ENCODE measurements at regions not wholly inside any gene's neighbourhood (a gene's known extent, or its start where the extent isn't known, plus 50 kb on each side); places are given as distances from the start of the nearest gene placed in this dataset.

DNA sequence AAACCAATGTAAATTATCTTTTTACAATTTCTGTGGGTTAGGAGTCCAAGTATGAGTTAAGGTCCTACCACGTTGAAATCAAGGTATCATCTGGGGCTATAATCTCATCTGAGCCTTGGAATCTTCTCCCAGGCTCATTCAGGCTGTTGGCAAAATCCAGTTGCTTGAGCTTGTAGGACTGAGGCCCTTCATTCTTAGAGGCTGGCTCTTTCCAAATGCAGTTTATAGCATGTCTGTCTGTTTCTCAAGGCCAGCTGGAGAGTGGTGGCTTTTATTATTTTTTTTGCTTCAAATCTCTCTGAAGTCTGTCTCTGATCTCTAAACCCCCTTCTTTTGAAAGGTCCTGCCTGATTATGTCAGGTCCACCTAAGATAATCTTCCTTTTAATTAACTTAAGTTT is 177.2 kb upstream of the ASCC3 start:
- no peak overlapping the region for H3K4me3 ChIP-seq (replicated peaks; ENCODE audit: low read depth, low read length)
- H3K36me3 ChIP-seq (ENCODE audit: control insufficient read depth, insufficient read depth, low read length), result no peaks in the 10 kb centered on the region
- no peak for TF ChIP-seq CTCF (IDR thresholded peaks at IDR 0.05; ENCODE audit: insufficient read depth, low read length, poor library complexity, severe bottlenecking)
- no peak for DNase-seq (ENCODE audit: extremely low read depth, insufficient read length)
- H3K27me3 ChIP-seq (replicated peaks; ENCODE audit: control insufficient read depth, insufficient read depth, low read length), result no peaks in the 10 kb centered on the region

DNA sequence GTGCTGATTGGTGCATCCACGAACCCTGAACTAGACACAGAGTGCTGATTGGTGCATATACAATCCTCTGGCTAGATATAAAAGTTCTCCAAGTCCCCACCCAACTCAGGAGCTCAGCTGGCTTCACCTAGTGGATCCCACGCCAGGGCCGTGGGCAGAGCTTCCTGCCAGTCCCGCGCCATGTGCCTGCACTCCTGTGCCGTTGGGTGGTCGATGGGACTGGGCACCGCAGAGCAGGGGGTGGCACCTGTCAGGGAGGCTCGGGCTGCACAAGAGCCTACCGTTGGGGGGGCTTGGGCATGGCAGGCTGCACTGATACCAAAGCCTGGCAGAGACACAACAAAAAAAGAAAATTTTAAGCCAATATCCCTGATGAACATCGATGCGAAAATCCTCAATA is 185.4 kb upstream of the ASCC3 start:
- H3K27me3 ChIP-seq (replicated peaks; ENCODE audit: control insufficient read depth, insufficient read depth, low read length), result no peaks in the 10 kb centered on the region
- H3K36me3 ChIP-seq (ENCODE audit: control insufficient read depth, insufficient read depth, low read length), result no peaks in the 10 kb centered on the region
- DNase-seq (ENCODE audit: extremely low read depth, insufficient read length), result no peak
- no peak for TF ChIP-seq CTCF (IDR thresholded peaks at IDR 0.05; ENCODE audit: insufficient read depth, low read length, poor library complexity, severe bottlenecking)
- no peak overlapping the region for H3K4me3 ChIP-seq (replicated peaks; ENCODE audit: low read depth, low read length)

- H3K27me3 ChIP-seq (replicated peaks; ENCODE audit: control insufficient read depth, insufficient read depth, low read length), result no peaks in the 10 kb centered on the region
- H3K36me3 ChIP-seq (ENCODE audit: control insufficient read depth, insufficient read depth, low read length), result no peaks in the 10 kb centered on the region
- DNase-seq (ENCODE audit: extremely low read depth, insufficient read length), result no peak
- no peak overlapping the region for H3K4me3 ChIP-seq (replicated peaks; ENCODE audit: low read depth, low read length)
- TF ChIP-seq CTCF (IDR thresholded peaks at IDR 0.05; ENCODE audit: insufficient read depth, low read length, poor library complexity, severe bottlenecking), result no peak
These were observed 188.2 kb upstream of the ASCC3 start for GRCh38 chr6:101069191-101069795.

GRCh38 chr6:101070044-101070608 is 189.0 kb upstream of the ASCC3 start:
- H3K36me3 ChIP-seq (ENCODE audit: control insufficient read depth, insufficient read depth, low read length), result no peaks in the 10 kb centered on the region
- TF ChIP-seq CTCF (IDR thresholded peaks at IDR 0.05; ENCODE audit: insufficient read depth, low read length, poor library complexity, severe bottlenecking), result no peak
- no peak for DNase-seq (ENCODE audit: extremely low read depth, insufficient read length)
- H3K27me3 ChIP-seq (replicated peaks; ENCODE audit: control insufficient read depth, insufficient read depth, low read length), result no peaks in the 10 kb centered on the region
- no peak overlapping the region for H3K4me3 ChIP-seq (replicated peaks; ENCODE audit: low read depth, low read length)

- no peaks in the 10 kb centered on the region for H3K27me3 ChIP-seq (replicated peaks; ENCODE audit: control insufficient read depth, insufficient read depth, low read length)
- no peaks in the 10 kb centered on the region for H3K36me3 ChIP-seq (ENCODE audit: control insufficient read depth, insufficient read depth, low read length)
- no peak overlapping the region for H3K4me3 ChIP-seq (replicated peaks; ENCODE audit: low read depth, low read length)
- no peak for TF ChIP-seq CTCF (IDR thresholded peaks at IDR 0.05; ENCODE audit: insufficient read depth, low read length, poor library complexity, severe bottlenecking)
- no peak for DNase-seq (ENCODE audit: extremely low read depth, insufficient read length)
These were observed 196.2 kb upstream of the ASCC3 start for GRCh38 chr6:101077344-101077743.
